GM23248 (cell line): ENCODE measurements at regions not wholly inside any gene's neighbourhood (a gene's known extent, or its start where the extent isn't known, plus 50 kb on each side); places are given as distances from the start of the nearest gene placed in this dataset.

Experiments used
- DNase-seq: peaks from one replicate; pipeline ENCODE4 v3.0.0-alpha.2; 2015
- H2AFZ ChIP-seq: fragments of 200-600 bp; sonication (generic); 2 replicates; pipeline ENCODE4 v1.6.1; 2016; ENCODE audit warnings: antibody characterized with exemption
- H3F3A ChIP-seq: fragments of 200-600 bp; sonication (generic); 2 replicates; pipeline ENCODE4 v1.6.1; 2016; ENCODE audit warnings: mild to moderate bottlenecking, antibody characterized with exemption, mixed run types; ENCODE audit not compliant: insufficient read depth
- H3K27ac ChIP-seq: fragments of 200-600 bp; sonication (generic); 2 replicates; pipeline ENCODE4 v1.5.1; 2016; ENCODE audit warnings: mild to moderate bottlenecking
- H3K27me3 ChIP-seq: fragments of 200-600 bp; sonication (generic); replicated peaks from 2 replicates; pipeline ENCODE4 v1.6.1; 2016; ENCODE audit warnings: mild to moderate bottlenecking; ENCODE audit not compliant: insufficient read depth
- H3K36me3 ChIP-seq: fragments of 200-600 bp; sonication (generic); 2 replicates; pipeline ENCODE4 v1.6.1; 2016; ENCODE audit warnings: low read depth, mild to moderate bottlenecking
- H3K4me1 ChIP-seq: fragments of 200-600 bp; sonication (generic); 2 replicates; pipeline ENCODE4 v1.6.1; 2016; ENCODE audit warnings: mild to moderate bottlenecking; ENCODE audit not compliant: insufficient read depth
- H3K4me2 ChIP-seq: fragments of 200-600 bp; sonication (generic); one replicate; pipeline ENCODE4 v1.6.1; 2016; ENCODE audit warnings: mild to moderate bottlenecking; ENCODE audit not compliant: unreplicated experiment
- H3K4me3 ChIP-seq: fragments of 200-600 bp; sonication (generic); 2 replicates; pipeline ENCODE4 v1.5.1; 2016; ENCODE audit warnings: mild to moderate bottlenecking
- H3K79me2 ChIP-seq: fragments of 200-600 bp; sonication (generic); 2 replicates; pipeline ENCODE4 v1.6.1; 2016; ENCODE audit warnings: mild to moderate bottlenecking; ENCODE audit not compliant: insufficient read depth
- H3K9ac ChIP-seq: fragments of 200-600 bp; sonication (generic); 2 replicates; pipeline ENCODE4 v1.6.1; 2016; ENCODE audit warnings: mild to moderate bottlenecking
- H3K9me2 ChIP-seq: fragments of 200-600 bp; sonication (generic); 2 replicates; pipeline ENCODE4 v1.6.1; 2016; ENCODE audit warnings: mixed run types, mild to moderate bottlenecking, moderate library complexity; ENCODE audit not compliant: insufficient read depth
- H3K9me3 ChIP-seq: fragments of 200-600 bp; sonication (generic); one replicate; pipeline ENCODE4 v1.6.1; 2017; ENCODE audit warnings: low read depth
- H4K20me1 ChIP-seq: fragments of 200-600 bp; sonication (generic); 2 replicates; pipeline ENCODE4 v1.6.0; 2016; ENCODE audit not compliant: insufficient read depth
- EZH2 ChIP-seq: fragments of 200-600 bp; sonication (generic); IDR thresholded peaks from 2 replicates; pipeline ENCODE4 v1.6.1; 2018; ENCODE audit warnings: antibody characterized with exemption, mild to moderate bottlenecking; ENCODE audit not compliant: insufficient read depth, poor library complexity, severe bottlenecking
- EZH2phosphoT487 ChIP-seq: fragments of 200-600 bp; sonication (generic); IDR thresholded peaks from 2 replicates; pipeline ENCODE4 v1.6.1; 2018; ENCODE audit warnings: antibody characterized with exemption, moderate library complexity, mild to moderate bottlenecking, low read depth; ENCODE audit not compliant: insufficient read depth
- WGBS, 2 experiments: methylation state at CpG; one replicate each; pipeline ENCODE4 v1.1.6; 2015 to 2017; ENCODE audit warnings: low lambda C conversion rate in 2 of 2, low coverage in 1 of 2; ENCODE audit errors: missing lambda C conversion rate in 2 of 2; 5-methylcytosine and 5-hydroxymethylcytosine counted together
- in situ Hi-C: fragments of 300-500 bp; cut with MboI; formaldehyde crosslinking; loops from 2 replicates; pipeline ENCODE4 v1.15.0; 2020

DNA sequence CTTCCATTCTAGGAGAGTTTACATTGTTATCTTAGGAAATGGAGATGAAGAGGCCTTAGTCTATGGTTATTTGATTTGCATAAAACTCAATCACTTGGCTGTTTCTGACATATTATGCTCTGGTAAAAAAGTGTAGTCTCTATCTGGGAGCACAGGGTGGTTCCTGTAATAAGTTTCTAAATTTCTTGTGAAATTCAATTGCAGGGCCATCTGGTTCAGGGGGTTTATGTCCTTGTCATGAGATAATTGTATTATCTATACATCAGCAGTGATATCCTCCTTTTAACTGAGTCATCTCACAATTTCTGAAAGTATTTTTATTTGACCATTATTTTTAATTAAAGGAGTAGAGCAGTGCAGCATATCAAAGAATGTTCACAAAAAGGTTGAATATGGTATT is 203.3 kb downstream of the MFSD1 start:
- H3F3A ChIP-seq = no peaks in the 10 kb centered on the region
- no peak overlapping the region for H3K9ac ChIP-seq
- H2AFZ ChIP-seq = no peak overlapping the region
- no peaks in the 10 kb centered on the region for H3K36me3 ChIP-seq
- no peaks in the 10 kb centered on the region for H3K79me2 ChIP-seq
- TF ChIP-seq EZH2 (no peak), EZH2phosphoT487 (no peak)
- H3K27ac ChIP-seq = no peak overlapping the region
- H3K4me3 ChIP-seq = no peak overlapping the region
- H3K9me2 ChIP-seq = no peaks in the 10 kb centered on the region
- no peak for DNase-seq
- H3K9me3 ChIP-seq = no peaks in the 10 kb centered on the region
- no peak overlapping the region for H3K4me2 ChIP-seq
- in situ Hi-C loops = no loop called here
- no peaks in the 10 kb centered on the region; the same call in 1 of the 2 replicates for H3K27me3 ChIP-seq
- H4K20me1 ChIP-seq = no peaks in the 10 kb centered on the region
- H3K4me1 ChIP-seq = no peaks in the 10 kb centered on the region

DNA sequence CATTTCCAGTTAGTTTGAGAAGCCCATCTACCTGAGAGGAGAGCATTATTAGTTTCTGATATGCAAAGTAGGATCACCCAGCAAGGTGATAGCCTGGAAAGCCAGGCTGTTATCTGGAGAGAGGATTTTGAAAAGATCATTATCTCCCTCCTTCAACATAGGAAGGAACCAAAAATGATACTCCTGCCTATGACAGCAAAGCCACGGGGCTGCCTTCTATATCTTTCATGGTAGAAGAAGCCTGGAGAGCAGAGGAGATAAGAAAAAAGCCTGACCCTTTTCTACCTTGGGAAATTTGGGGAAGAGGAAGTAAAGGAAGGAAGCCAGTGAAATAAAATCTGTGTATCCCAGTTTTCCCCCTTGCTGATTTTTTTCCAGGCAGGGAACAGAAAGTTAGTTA is 205.5 kb downstream of the MFSD1 start:
- no peaks in the 10 kb centered on the region for H3K79me2 ChIP-seq
- H3K4me1 ChIP-seq = no peaks in the 10 kb centered on the region
- no peak overlapping the region for H2AFZ ChIP-seq
- TF ChIP-seq EZH2phosphoT487 (no peak), EZH2 (no peak)
- in situ Hi-C loops = no loop called here
- no peaks in the 10 kb centered on the region for H3K36me3 ChIP-seq
- H3K9me2 ChIP-seq = no peaks in the 10 kb centered on the region
- no peaks in the 10 kb centered on the region for H3F3A ChIP-seq
- no peak overlapping the region for H3K4me2 ChIP-seq
- peaks cover 3% of the 10 kb centered on the region; the same call in 1 of the 2 replicates for H3K27me3 ChIP-seq
- H3K4me3 ChIP-seq = no peak overlapping the region
- no peaks in the 10 kb centered on the region for H3K9me3 ChIP-seq
- H4K20me1 ChIP-seq = no peaks in the 10 kb centered on the region
- no peak overlapping the region for H3K9ac ChIP-seq
- WGBS, 2 experiments = 29 to 33% methylated on average over 1 of the region's 1 CpG
- DNase-seq = no peak
- H3K27ac ChIP-seq = no peak overlapping the region

DNA sequence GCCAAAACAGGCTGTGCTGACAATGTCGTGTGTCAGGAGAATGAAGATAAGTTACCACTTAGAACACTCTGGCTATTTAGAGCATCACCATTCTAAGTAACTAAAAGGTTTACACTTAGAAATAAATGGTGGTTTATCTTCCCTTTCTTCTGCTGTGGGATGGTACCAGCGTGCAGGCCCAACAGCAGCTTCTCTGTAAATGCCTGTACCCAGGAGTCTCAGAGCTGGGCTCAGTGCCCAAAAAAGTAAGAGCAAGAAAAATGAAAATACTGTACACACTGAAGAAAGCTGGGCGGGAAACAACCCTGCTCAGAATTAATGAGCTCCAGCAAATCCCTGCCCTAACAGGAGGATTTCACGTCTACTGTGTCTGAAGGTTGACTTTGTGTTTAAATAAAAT is 206.5 kb downstream of the MFSD1 start:
- no peaks in the 10 kb centered on the region for H3K4me1 ChIP-seq
- peaks cover 3% of the 10 kb centered on the region; the same call in 1 of the 2 replicates for H3K27me3 ChIP-seq
- H2AFZ ChIP-seq = no peak overlapping the region
- 34 to 46% methylated on average over 4 of the region's 4 CpGs for WGBS, 2 experiments
- no peaks in the 10 kb centered on the region for H3F3A ChIP-seq
- TF ChIP-seq EZH2 (no peak), EZH2phosphoT487 (no peak)
- H3K4me2 ChIP-seq = no peak overlapping the region
- no peak overlapping the region for H3K4me3 ChIP-seq
- H4K20me1 ChIP-seq = no peaks in the 10 kb centered on the region
- H3K9me2 ChIP-seq = no peaks in the 10 kb centered on the region
- H3K79me2 ChIP-seq = no peaks in the 10 kb centered on the region
- H3K9me3 ChIP-seq = no peaks in the 10 kb centered on the region
- H3K27ac ChIP-seq = no peak overlapping the region
- DNase-seq = no peak
- no peaks in the 10 kb centered on the region for H3K36me3 ChIP-seq
- H3K9ac ChIP-seq = no peak overlapping the region
- in situ Hi-C loops = no loop called here

DNA sequence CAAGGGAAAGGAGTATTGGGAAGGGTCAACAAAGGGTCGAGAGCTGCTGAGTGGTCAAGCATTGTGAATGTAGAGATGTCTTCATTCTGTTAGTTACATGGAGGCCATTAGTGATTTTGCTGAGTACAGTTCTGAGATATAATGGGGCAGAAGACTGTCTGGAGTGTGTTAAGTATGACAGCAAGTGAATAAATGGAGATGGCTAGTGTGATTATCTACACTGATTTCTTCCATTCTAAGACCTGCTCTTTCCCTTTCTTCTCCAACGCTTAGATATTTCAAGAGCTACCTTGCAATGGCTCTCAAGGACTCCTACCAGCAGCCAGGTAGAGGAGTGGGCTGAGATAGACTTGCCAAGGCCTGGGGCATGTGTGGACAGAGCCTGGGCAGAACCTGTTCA is 216.5 kb downstream of the MFSD1 start:
- Histone ChIP-seq H4K20me1 (no peaks in the 10 kb centered on the region), H3K79me2 (no peaks in the 10 kb centered on the region), H3K27ac (no peak overlapping the region), H3K9me3 (no peaks in the 10 kb centered on the region), H3K4me3 (no peak overlapping the region), H3K36me3 (no peaks in the 10 kb centered on the region), H3K9ac (no peak overlapping the region), H3K4me2 (no peak overlapping the region), H2AFZ (no peak overlapping the region), H3F3A (no peaks in the 10 kb centered on the region), H3K9me2 (no peaks in the 10 kb centered on the region), H3K27me3 (no peaks in the 10 kb centered on the region), H3K4me1 (no peaks in the 10 kb centered on the region)
- 45 to 55% methylated on average over 2 of the region's 2 CpGs for WGBS, 2 experiments
- DNase-seq = no peak
- TF ChIP-seq EZH2phosphoT487 = no peak
- no peak for TF ChIP-seq EZH2
- in situ Hi-C loops = no loop called here

DNA sequence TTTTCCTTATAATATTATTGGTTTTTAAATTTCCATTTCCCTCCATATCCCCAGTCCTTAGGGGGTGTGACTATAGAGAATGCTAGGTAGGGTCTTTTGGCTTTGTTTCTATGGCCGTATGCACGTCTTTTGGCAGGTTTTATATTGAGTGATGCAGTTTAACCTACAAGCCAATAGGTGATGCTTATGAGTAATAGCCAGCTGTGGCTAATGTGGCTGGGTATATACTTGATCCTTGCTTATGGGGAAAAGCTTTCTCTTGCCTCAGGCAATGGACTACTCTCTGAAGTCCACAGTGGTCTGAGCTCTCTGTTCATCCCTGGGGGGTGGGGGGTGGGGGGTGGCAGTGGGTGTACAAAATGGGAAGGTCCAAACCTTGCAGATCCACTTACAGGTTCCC is 223.9 kb downstream of the MFSD1 start:
- Histone ChIP-seq H3K4me1 (peaks cover 10% of the 10 kb centered on the region), H3K9ac (no peak overlapping the region), H3K4me3 (no peak overlapping the region), H3F3A (no peaks in the 10 kb centered on the region; the same call in 1 of the 2 replicates), H2AFZ (no peak overlapping the region), H3K4me2 (no peak overlapping the region), H3K9me2 (no peaks in the 10 kb centered on the region), H3K27me3 (no peaks in the 10 kb centered on the region), H3K36me3 (no peaks in the 10 kb centered on the region), H4K20me1 (no peaks in the 10 kb centered on the region), H3K79me2 (no peaks in the 10 kb centered on the region), H3K9me3 (no peaks in the 10 kb centered on the region), H3K27ac (no peak overlapping the region)
- no peak for TF ChIP-seq EZH2
- TF ChIP-seq EZH2phosphoT487 = no peak
- DNase-seq = no peak
- in situ Hi-C loops = no loop called here
- 24 to 34% methylated on average over 2 of the region's 2 CpGs for WGBS, 2 experiments
